A172 (cell line): ENCODE measurements at regions not wholly inside any gene's neighbourhood (a gene's known extent, or its start where the extent isn't known, plus 50 kb on each side); places are given as distances from the start of the nearest gene placed in this dataset.
A peak's percentile ranks its signal among the peaks of the same experiment; 100 is the strongest.
"Not testable (repeated sequence)": the region's sequence is repeated elsewhere in the genome, so short reads cannot be mapped to it uniquely, and the experiment has no call there.

ENCODE experiments used
- DNase-seq: peaks from one replicate; pipeline ENCODE4 v3.0.0-alpha.2; 2015; ENCODE audit warnings: low spot score

- DNase-seq: peak; percentile 85
These were observed 257.8 kb downstream of the PLK2 start for GRCh38 chr5:58201922-58202648.

- DNase-seq: no peak
These were observed 259.4 kb downstream of the PLK2 start for GRCh38 chr5:58200451-58200850.

GRCh38 chr5:58199087-58199486 lies 260.8 kb downstream of the PLK2 start:
- DNase-seq: no peak

GRCh38 chr5:58198330-58198729 lies 261.6 kb downstream of the PLK2 start:
- no peak for DNase-seq

GRCh38 chr5:58197875-58198274 lies 262.0 kb downstream of the PLK2 start:
- no peak for DNase-seq

GRCh38 chr5:58191443-58191842 lies 268.4 kb downstream of the PLK2 start:
- no peak for DNase-seq

- peak; percentile 91 for DNase-seq
These were observed 271.6 kb downstream of the PLK2 start for GRCh38 chr5:58188262-58188651.

- DNase-seq: no peak
These were observed 272.2 kb downstream of the PLK2 start for GRCh38 chr5:58187432-58188261.

GRCh38 chr5:58185801-58186200 lies 274.1 kb downstream of the PLK2 start:
- peak; percentile 51 for DNase-seq

- DNase-seq: no peak
These were observed 274.5 kb downstream of the PLK2 start for GRCh38 chr5:58185397-58185796.

GRCh38 chr5:58184910-58185309 lies 275.0 kb downstream of the PLK2 start:
- peak; percentile 77 for DNase-seq

- DNase-seq: no peak
These were observed 276.1 kb downstream of the PLK2 start for GRCh38 chr5:58183786-58184085.

GRCh38 chr5:58183078-58183785 lies 276.7 kb downstream of the PLK2 start:
- DNase-seq: no peak

- no peak for DNase-seq
These were observed 277.5 kb downstream of the PLK2 start for GRCh38 chr5:58182287-58182841.

- no peak for DNase-seq
These were observed 278.2 kb downstream of the PLK2 start for GRCh38 chr5:58181578-58182286.

- no peak for DNase-seq
These were observed 286.9 kb downstream of the PLK2 start for GRCh38 chr5:58172946-58173345.

- no peak for DNase-seq
These were observed 294.7 kb downstream of the PLK2 start for GRCh38 chr5:58165152-58165551.

- not testable (repeated sequence) for DNase-seq
These were observed 298.0 kb downstream of the PLK2 start for GRCh38 chr5:58161889-58162288.

GRCh38 chr5:58156973-58157701 lies 302.7 kb downstream of the PLK2 start:
- peak; percentile 46 for DNase-seq

GRCh38 chr5:58156361-58156760 lies 303.5 kb downstream of the PLK2 start:
- peak; percentile 82 for DNase-seq

- peak; percentile 47 for DNase-seq
These were observed 306.6 kb downstream of the PLK2 start for GRCh38 chr5:58153255-58153654.
